HG03045 (cell line): ENCODE measurements at regions not wholly inside any gene's neighbourhood (a gene's known extent, or its start where the extent isn't known, plus 50 kb on each side); places are given as distances from the start of the nearest gene placed in this dataset.
"Not testable (repeated sequence)": the region's sequence is repeated elsewhere in the genome, so short reads cannot be mapped to it uniquely, and the experiment has no call there.

Experiments
- ATAC-seq: cut with Tn5 transposase; IDR thresholded peaks from one replicate; pipeline ENCODE4 v1.9.1; 2021; ENCODE audit warnings: mild to moderate bottlenecking, moderate library complexity; ENCODE audit not compliant: unreplicated experiment

- no peak for ATAC-seq
Observed at GRCh38 chr7:132030883-132031282, 474.5 kb upstream of the PODXL start.

GRCh38 chr7:132030086-132030568 lies 473.7 kb upstream of the PODXL start:
- ATAC-seq = no peak

- no peak for ATAC-seq
Observed at GRCh38 chr7:132029369-132030085, 473.1 kb upstream of the PODXL start.

- no peak for ATAC-seq
Observed at GRCh38 chr7:132028144-132028920, 471.9 kb upstream of the PODXL start.

- no peak for ATAC-seq
Observed at GRCh38 chr7:132024290-132024689, 467.9 kb upstream of the PODXL start.

GRCh38 chr7:132023466-132023865 lies 467.0 kb upstream of the PODXL start:
- ATAC-seq = no peak

GRCh38 chr7:132022188-132022587 lies 465.8 kb upstream of the PODXL start:
- no peak for ATAC-seq

- ATAC-seq = no peak
Observed at GRCh38 chr7:132019703-132020102, 463.3 kb upstream of the PODXL start.

- ATAC-seq = no peak
Observed at GRCh38 chr7:132009778-132010177, 453.4 kb upstream of the PODXL start.

- ATAC-seq = no peak
Observed at GRCh38 chr7:132004529-132004928, 448.1 kb upstream of the PODXL start.

GRCh38 chr7:132002343-132002968 lies 446.0 kb upstream of the PODXL start:
- ATAC-seq = no peak

- ATAC-seq = no peak
Observed at GRCh38 chr7:132001146-132001545, 444.7 kb upstream of the PODXL start.

- ATAC-seq = no peak
Observed at GRCh38 chr7:131999193-131999592, 442.8 kb upstream of the PODXL start.

GRCh38 chr7:131995324-131995723 lies 438.9 kb upstream of the PODXL start:
- no peak for ATAC-seq

GRCh38 chr7:131981069-131981468 lies 424.6 kb upstream of the PODXL start:
- not testable (repeated sequence) for ATAC-seq

- ATAC-seq = not testable (repeated sequence)
Observed at GRCh38 chr7:131978118-131978517, 421.7 kb upstream of the PODXL start.

- no peak for ATAC-seq
Observed at GRCh38 chr7:131976411-131976810, 420.0 kb upstream of the PODXL start.

GRCh38 chr7:131974671-131975070 lies 418.2 kb upstream of the PODXL start:
- ATAC-seq = no peak

GRCh38 chr7:131972251-131972650 lies 415.8 kb upstream of the PODXL start:
- ATAC-seq = no peak

GRCh38 chr7:131970602-131971001 lies 414.2 kb upstream of the PODXL start:
- no peak for ATAC-seq

- no peak for ATAC-seq
Observed at GRCh38 chr7:131969560-131969959, 413.1 kb upstream of the PODXL start.
